Esophagus squamous epithelium (tissue), 5 donors: ENCODE measurements at regions not wholly inside any gene's neighbourhood (a gene's known extent, or its start where the extent isn't known, plus 50 kb on each side); places are given as distances from the start of the nearest gene placed in this dataset.
"Not testable (repeated sequence)": the region's sequence is repeated elsewhere in the genome, so short reads cannot be mapped to it uniquely, and the experiment has no call there.

Experiments
- DNase-seq: peaks from one replicate; lab custom pipeline; 2025; lab: John Stamatoyannopoulos, UW
- H3K27ac ChIP-seq, 4 donors: fragments of 200-600 bp; sonication (generic); one replicate each; pipeline ENCODE4 v1.5.1; 2016 to 2019; ENCODE audit warnings: mild to moderate bottlenecking in 1 of 4
- H3K27me3 ChIP-seq, 4 donors: fragments of 200-600 bp; sonication (generic); 1 replicate in 3 of 4; 2 replicates in 1 of 4; pipeline versions ENCODE4 v1.5.1 to v1.6.0; 2017 to 2021; ENCODE audit warnings: antibody characterized with exemption in 1 of 4
- H3K36me3 ChIP-seq, 3 donors: fragments of 200-600 bp; sonication (generic); one replicate each; pipeline ENCODE4 v1.5.1; 2016 to 2019
- H3K4me1 ChIP-seq, 3 donors: fragments of 200-600 bp; sonication (generic); one replicate each; pipeline ENCODE4 v1.5.1; 2017 to 2019
- H3K4me3 ChIP-seq, 4 donors: fragments of 200-600 bp; sonication (generic); 1 replicate in 3 of 4; 2 replicates in 1 of 4; pipeline ENCODE4 v1.5.1; 2016 to 2019; ENCODE audit warnings: mild to moderate bottlenecking in 2 of 4, moderate library complexity in 1 of 4
- H3K9me3 ChIP-seq, 3 donors: fragments of 200-600 bp; sonication (generic); one replicate each; pipeline ENCODE4 v1.5.1; 2016 to 2019
- CTCF ChIP-seq, 6 experiments: fragments of 450-650 bp in 4 of 6; fragments of 200-600 bp in 2 of 6; sonication (generic) in 2 of 6; IDR thresholded peaks; one replicate each; pipeline ENCODE4 v1.5.1; 2016 to 2019; ENCODE audit warnings: antibody characterized with exemption in 6 of 6, mild to moderate bottlenecking in 4 of 6, moderate library complexity in 4 of 6
- POLR2A ChIP-seq, 4 donors: fragments of 450-650 bp; IDR thresholded peaks; one replicate each; pipeline ENCODE4 v1.6.1; 2017; ENCODE audit warnings: antibody characterized with exemption in 4 of 4, mild to moderate bottlenecking in 4 of 4, moderate library complexity in 3 of 4
- WGBS, 2 donors: methylation state at CpG; one replicate each; pipeline ENCODE4 v1.1.5; 2018; 5-methylcytosine and 5-hydroxymethylcytosine counted together
- intact Hi-C: fragments of 100-400 bp; cut with DNase I; formaldehyde crosslinking; loops from one replicate; pipeline ENCODE4 v1.15.0; 2022
- donor health status: DM: yes; HTN: yes; CAD: no.

DNA sequence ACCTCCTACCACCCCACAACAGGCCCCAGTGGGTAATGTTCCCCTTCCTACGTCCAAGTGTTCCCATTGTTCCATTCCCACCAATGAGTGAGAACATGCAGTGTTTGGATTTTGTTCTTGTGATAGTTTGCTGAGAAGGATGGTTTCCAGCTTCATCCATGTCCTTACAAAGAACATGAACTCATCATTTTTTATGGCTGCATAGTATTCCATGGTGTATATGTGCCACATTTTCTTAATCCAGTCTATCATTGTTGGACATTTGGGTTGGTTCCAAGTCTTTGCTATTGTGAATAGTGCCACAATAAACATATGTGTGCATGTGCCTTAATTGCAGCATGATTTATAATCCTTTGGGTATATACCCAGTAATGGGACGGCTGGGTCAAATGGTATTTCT is 81.6 kb downstream of the P2RY10 start:
- H3K27ac ChIP-seq, DNase-seq, H3K4me3 ChIP-seq, intact Hi-C loops, H3K36me3 ChIP-seq, H3K9me3 ChIP-seq, H3K27me3 ChIP-seq, H3K4me1 ChIP-seq: not testable (repeated sequence)
- 61 to 83% methylated on average over 2 of the region's 2 CpGs for WGBS, 2 donors

- no peak overlapping the region for H3K4me3 ChIP-seq
- TF ChIP-seq POLR2A (IDR thresholded peaks at IDR 0.05) (no peak), CTCF (IDR thresholded peaks at IDR 0.05) (no peak)
- no peak for DNase-seq
- no peaks in the 10 kb centered on the region for H3K9me3 ChIP-seq
- H3K36me3 ChIP-seq = no peaks in the 10 kb centered on the region
- H3K27ac ChIP-seq = no peak overlapping the region
- no peaks in the 10 kb centered on the region for H3K27me3 ChIP-seq
- intact Hi-C loops = no loop called here
- WGBS, 2 donors = 20 to 61% methylated on average over 1 of the region's 1 CpG
- H3K4me1 ChIP-seq = no peaks in the 10 kb centered on the region
Measured at GRCh38 chrX:79035421-79035820, 90.2 kb downstream of the P2RY10 start.

DNA sequence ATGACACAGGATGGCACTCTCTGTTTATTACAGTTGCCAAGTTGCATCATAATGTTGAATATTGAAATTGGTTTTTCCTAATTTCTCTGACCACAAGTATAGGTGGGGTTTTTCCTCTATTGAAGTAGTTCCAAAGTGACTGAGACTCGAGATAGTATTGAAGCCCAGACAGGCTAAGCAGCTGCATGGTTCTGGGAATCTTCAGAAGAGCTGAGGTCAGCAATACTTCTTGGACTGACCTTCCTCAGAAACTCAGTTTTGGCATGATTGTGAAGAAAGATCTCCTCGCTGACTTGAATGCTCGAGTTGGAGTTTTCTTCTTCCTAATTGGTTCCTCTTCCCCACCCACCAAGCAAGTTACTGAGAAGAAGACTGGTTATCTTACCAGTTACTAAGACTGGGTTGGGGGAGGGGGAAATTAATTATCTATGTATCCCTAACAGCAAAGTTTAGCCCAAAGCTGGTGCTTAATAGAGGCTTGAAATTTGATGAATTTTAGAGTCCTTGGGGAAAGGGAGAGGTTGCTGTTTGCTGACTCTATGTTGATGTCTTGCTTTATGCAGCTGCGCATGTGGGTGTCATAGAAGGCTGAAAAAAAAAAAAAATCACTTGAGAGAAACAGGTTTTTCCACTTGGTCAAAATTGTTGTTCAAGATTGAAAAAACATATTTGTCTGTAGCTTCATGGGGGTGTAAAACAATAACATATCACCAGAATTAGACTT is 91.1 kb downstream of the P2RY10 start:
- 36 to 37% methylated on average over 4 of the region's 4 CpGs for WGBS, 2 donors
- DNase-seq = no peak
- H3K36me3 ChIP-seq = no peaks in the 10 kb centered on the region

DNA sequence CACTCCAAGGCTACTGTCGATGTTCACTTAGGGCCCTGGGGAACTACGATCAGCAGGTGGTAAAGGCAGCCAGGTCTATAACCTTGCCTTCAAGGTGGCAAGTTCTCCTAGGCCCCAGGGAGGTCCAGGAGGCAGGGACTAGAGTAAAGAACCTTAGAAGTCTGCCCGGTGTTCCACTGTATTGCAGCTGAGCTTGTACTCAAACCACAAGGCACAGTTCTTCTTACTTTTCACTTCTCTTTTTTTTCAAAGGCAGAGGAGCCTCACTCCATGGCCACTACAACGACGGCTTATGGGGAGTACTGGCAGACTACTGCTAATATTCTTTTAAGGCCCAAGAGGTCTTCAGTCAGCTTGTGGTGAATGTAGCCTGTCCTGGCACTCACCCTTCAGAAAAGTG is 78.8 kb upstream of the GPR174 start:
- Histone ChIP-seq H3K36me3 (no peaks in the 10 kb centered on the region), H3K27ac (no peak overlapping the region), H3K9me3 (no peaks in the 10 kb centered on the region), H3K4me3 (no peak overlapping the region), H3K27me3 (no peaks in the 10 kb centered on the region), H3K4me1 (no peaks in the 10 kb centered on the region)
- WGBS, 2 donors = 63 to 66% methylated on average over 2 to 5 of the region's 5 CpGs
- DNase-seq = no peak
- TF ChIP-seq POLR2A (IDR thresholded peaks at IDR 0.05) (no peak), CTCF (IDR thresholded peaks at IDR 0.05) (no peak)
- intact Hi-C loops = no loop called here

More for the DNA sequence above, 91.1 kb downstream of the P2RY10 start:
- intact Hi-C loops = no loop called here
- H3K27ac ChIP-seq = no peak overlapping the region
- no peak for TF ChIP-seq POLR2A (IDR thresholded peaks at IDR 0.05)
- TF ChIP-seq CTCF (IDR thresholded peaks at IDR 0.05) = no peak
- no peaks in the 10 kb centered on the region for H3K27me3 ChIP-seq
- H3K9me3 ChIP-seq = no peaks in the 10 kb centered on the region
- H3K4me1 ChIP-seq = no peaks in the 10 kb centered on the region
- no peak overlapping the region for H3K4me3 ChIP-seq

DNA sequence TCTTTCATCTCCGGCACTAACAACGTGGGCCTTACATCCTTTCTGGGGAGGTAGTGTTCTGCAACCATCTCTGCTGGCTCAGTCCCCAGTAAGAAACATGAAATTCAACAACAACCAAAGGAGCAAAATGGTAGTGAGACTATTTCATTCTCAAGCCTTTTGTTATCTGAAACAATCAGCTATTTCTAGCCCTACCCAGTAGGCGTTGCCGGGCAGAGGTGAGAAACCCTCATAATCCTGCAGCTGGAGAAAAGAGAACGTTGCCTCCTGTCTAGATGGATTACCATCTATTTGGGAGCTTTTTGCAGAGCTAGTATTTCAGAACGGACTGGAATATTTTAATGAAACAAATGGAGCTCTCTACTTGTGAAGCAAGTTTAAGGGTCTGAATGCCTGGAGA is 66.4 kb upstream of the GPR174 start:
- 63 to 73% methylated on average over 2 to 6 of the region's 6 CpGs for WGBS, 2 donors
- no peaks in the 10 kb centered on the region for H3K36me3 ChIP-seq
- no peaks in the 10 kb centered on the region for H3K27me3 ChIP-seq
- intact Hi-C loops = no loop called here
- no peak overlapping the region for H3K4me3 ChIP-seq
- H3K27ac ChIP-seq = no peak overlapping the region
- no peaks in the 10 kb centered on the region for H3K9me3 ChIP-seq
- DNase-seq = no peak
- no peaks in the 10 kb centered on the region for H3K4me1 ChIP-seq
- TF ChIP-seq CTCF (IDR thresholded peaks at IDR 0.05) (no peak), POLR2A (IDR thresholded peaks at IDR 0.05) (no peak)

GRCh38 chrX:79079477-79079876 is 65.0 kb upstream of the GPR174 start:
- DNase-seq = no peak
- Histone ChIP-seq H3K4me1 (no peaks in the 10 kb centered on the region), H3K27me3 (no peaks in the 10 kb centered on the region), H3K4me3 (no peak overlapping the region), H3K36me3 (no peaks in the 10 kb centered on the region), H3K27ac (no peak overlapping the region), H3K9me3 (no peaks in the 10 kb centered on the region)
- 33 to 38% methylated on average over 1 of the region's 1 CpG for WGBS, 2 donors
- intact Hi-C loops = no loop called here
- no peak for TF ChIP-seq POLR2A (IDR thresholded peaks at IDR 0.05)
- TF ChIP-seq CTCF (IDR thresholded peaks at IDR 0.05) = no peak
